Lower leg skin (tissue), 3 donors: ENCODE measurements at regions not wholly inside any gene's neighbourhood (a gene's known extent, or its start where the extent isn't known, plus 50 kb on each side); places are given as distances from the start of the nearest gene placed in this dataset.

Source experiments
- POLR2A ChIP-seq, 2 donors: fragments of 450-650 bp; IDR thresholded peaks; one replicate each; pipeline ENCODE4 v1.6.1; 2016 to 2017; ENCODE audit warnings: antibody characterized with exemption in 2 of 2, mild to moderate bottlenecking in 1 of 2, moderate library complexity in 1 of 2
- TF ChIP-seq, protein P1 (sequence below), 3 donors: fragments of 450-650 bp; IDR thresholded peaks; one replicate each; pipeline ENCODE4 v1.5.1; 2016; ENCODE audit warnings: antibody characterized with exemption in 3 of 3, mild to moderate bottlenecking in 3 of 3, moderate library complexity in 2 of 3

GRCh38 chr2:183541766-183542165 is 417.5 kb downstream of the NUP35 start:
- no peak for TF ChIP-seq POLR2A (IDR thresholded peaks at IDR 0.05)
- TF ChIP-seq, protein P1, sequence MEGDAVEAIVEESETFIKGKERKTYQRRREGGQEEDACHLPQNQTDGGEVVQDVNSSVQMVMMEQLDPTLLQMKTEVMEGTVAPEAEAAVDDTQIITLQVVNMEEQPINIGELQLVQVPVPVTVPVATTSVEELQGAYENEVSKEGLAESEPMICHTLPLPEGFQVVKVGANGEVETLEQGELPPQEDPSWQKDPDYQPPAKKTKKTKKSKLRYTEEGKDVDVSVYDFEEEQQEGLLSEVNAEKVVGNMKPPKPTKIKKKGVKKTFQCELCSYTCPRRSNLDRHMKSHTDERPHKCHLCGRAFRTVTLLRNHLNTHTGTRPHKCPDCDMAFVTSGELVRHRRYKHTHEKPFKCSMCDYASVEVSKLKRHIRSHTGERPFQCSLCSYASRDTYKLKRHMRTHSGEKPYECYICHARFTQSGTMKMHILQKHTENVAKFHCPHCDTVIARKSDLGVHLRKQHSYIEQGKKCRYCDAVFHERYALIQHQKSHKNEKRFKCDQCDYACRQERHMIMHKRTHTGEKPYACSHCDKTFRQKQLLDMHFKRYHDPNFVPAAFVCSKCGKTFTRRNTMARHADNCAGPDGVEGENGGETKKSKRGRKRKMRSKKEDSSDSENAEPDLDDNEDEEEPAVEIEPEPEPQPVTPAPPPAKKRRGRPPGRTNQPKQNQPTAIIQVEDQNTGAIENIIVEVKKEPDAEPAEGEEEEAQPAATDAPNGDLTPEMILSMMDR (IDR thresholded peaks at IDR 0.05) = no peak
